Astrocyte (in vitro differentiated cells and primary cell): ENCODE measurements at regions not wholly inside any gene's neighbourhood (a gene's known extent, or its start where the extent isn't known, plus 50 kb on each side); places are given as distances from the start of the nearest gene placed in this dataset.

Experiments used
- DNase-seq: peaks from one replicate; pipeline ENCODE4 v3.0.0-alpha.2; 2010; ENCODE audit warnings: low read depth
- FAIRE-seq: peaks from 2 replicates; lab custom pipeline; 2011; peaks lifted over from hg19 to GRCh38; lab: Jason Lieb, UNC
- H2AFZ ChIP-seq: 2 replicates; pipeline ENCODE4 v1.6.0; 2012; ENCODE audit warnings: low read depth, low read length, inconsistent platforms
- H3K27ac ChIP-seq: 2 replicates; pipeline ENCODE4 v1.5.1; 2011; ENCODE audit warnings: low read depth, low read length, inconsistent platforms
- H3K27me3 ChIP-seq: 2 replicates; pipeline ENCODE4 v1.6.0; 2011; ENCODE audit warnings: low read length, inconsistent platforms; ENCODE audit not compliant: insufficient read depth
- H3K36me3 ChIP-seq: 2 replicates; pipeline ENCODE4 v1.5.1; 2011; ENCODE audit warnings: low read length, inconsistent platforms; ENCODE audit not compliant: insufficient read depth
- H3K4me1 ChIP-seq: 2 replicates; pipeline ENCODE4 v1.5.1; 2011; ENCODE audit warnings: low read length, inconsistent platforms; ENCODE audit not compliant: insufficient read depth
- H3K4me2 ChIP-seq: 2 replicates; pipeline ENCODE4 v1.6.0; 2012; ENCODE audit warnings: low read length, inconsistent platforms
- H3K4me3 ChIP-seq: 2 replicates; pipeline ENCODE4 v1.5.1; 2011; ENCODE audit warnings: low read depth, mild to moderate bottlenecking, low read length, inconsistent platforms; ENCODE audit not compliant: insufficient read depth
- H3K79me2 ChIP-seq: 2 replicates; pipeline ENCODE4 v1.6.0; 2012; ENCODE audit warnings: mild to moderate bottlenecking, low read length, inconsistent platforms; ENCODE audit not compliant: insufficient read depth
- H3K9ac ChIP-seq: 2 replicates; pipeline ENCODE4 v1.6.0; 2012; ENCODE audit warnings: mild to moderate bottlenecking, low read length, inconsistent platforms
- H3K9me3 ChIP-seq: 2 replicates; pipeline ENCODE4 v1.5.1; 2012; ENCODE audit warnings: low read depth, mild to moderate bottlenecking, low read length, inconsistent platforms; ENCODE audit not compliant: insufficient read depth
- H4K20me1 ChIP-seq: 2 replicates; pipeline ENCODE4 v1.6.0; 2012; ENCODE audit warnings: low read length, inconsistent platforms; ENCODE audit not compliant: insufficient read depth
- H3K27ac Mint-ChIP-seq: one replicate; pipeline ENCODE4 v1.8.0; 2021; ENCODE audit warnings: mild to moderate bottlenecking, mixed read lengths; ENCODE audit not compliant: unreplicated experiment
- H3K27me3 Mint-ChIP-seq: one replicate; pipeline ENCODE4 v1.8.0; 2021; ENCODE audit warnings: low read depth, mixed read lengths; ENCODE audit not compliant: unreplicated experiment
- H3K36me3 Mint-ChIP-seq: one replicate; pipeline ENCODE4 v1.8.0; 2021; ENCODE audit warnings: low read depth, mixed read lengths; ENCODE audit not compliant: unreplicated experiment
- H3K4me1 Mint-ChIP-seq: one replicate; pipeline ENCODE4 v1.8.0; 2021; ENCODE audit warnings: low read depth, mixed read lengths; ENCODE audit not compliant: unreplicated experiment
- H3K4me3 Mint-ChIP-seq: one replicate; pipeline ENCODE4 v1.8.0; 2021; ENCODE audit warnings: mild to moderate bottlenecking, moderate library complexity, mixed read lengths; ENCODE audit not compliant: unreplicated experiment
- H3K9me3 Mint-ChIP-seq: one replicate; pipeline ENCODE4 v1.8.0; 2021; ENCODE audit warnings: mild to moderate bottlenecking, mixed read lengths; ENCODE audit not compliant: unreplicated experiment
- CTCF ChIP-seq: IDR thresholded peaks from 2 replicates; pipeline ENCODE4 v1.5.1; 2011; ENCODE audit warnings: low read depth, mild to moderate bottlenecking, inconsistent platforms, low read length, moderate library complexity; ENCODE audit not compliant: insufficient read depth
- EZH2 ChIP-seq: IDR thresholded peaks from 2 replicates; pipeline ENCODE4 v1.6.1; 2012; ENCODE audit warnings: mild to moderate bottlenecking, low read length, inconsistent platforms; ENCODE audit not compliant: insufficient read depth

GRCh38 chr10:128865436-128866195 is 601.4 kb upstream of the MGMT start:
- no peaks in the 10 kb centered on the region for H3K9me3 ChIP-seq
- FAIRE-seq, result no peak
- Mint-ChIP-seq H3K4me3 (no peak overlapping the region), H3K9me3 (peaks cover 1% of the 10 kb centered on the region), H3K36me3 (no peaks in the 10 kb centered on the region), H3K4me1 (peaks cover 10% of the 10 kb centered on the region), H3K27me3 (peaks cover 25% of the 10 kb centered on the region), H3K27ac (peak overlapping the region; percentile 4)
- no peaks in the 10 kb centered on the region for H3K4me1 ChIP-seq
- DNase-seq, result no peak
- H3K79me2 ChIP-seq, result no peaks in the 10 kb centered on the region
- H3K4me3 ChIP-seq, result no peak overlapping the region
- TF ChIP-seq CTCF (no peak), EZH2 (no peak)
- no peaks in the 10 kb centered on the region for H3K27me3 ChIP-seq
- no peak overlapping the region for H3K9ac ChIP-seq
- no peaks in the 10 kb centered on the region for H4K20me1 ChIP-seq
- H2AFZ ChIP-seq, result no peak overlapping the region
- H3K27ac ChIP-seq, result no peak overlapping the region
- H3K4me2 ChIP-seq, result no peak overlapping the region
- H3K36me3 ChIP-seq, result no peaks in the 10 kb centered on the region

- Histone ChIP-seq H3K9me3 (no peaks in the 10 kb centered on the region), H3K27ac (no peak overlapping the region), H3K79me2 (no peaks in the 10 kb centered on the region), H3K9ac (no peak overlapping the region), H3K36me3 (no peaks in the 10 kb centered on the region), H2AFZ (no peak overlapping the region), H3K27me3 (no peaks in the 10 kb centered on the region), H3K4me3 (no peak overlapping the region), H3K4me2 (no peak overlapping the region), H4K20me1 (no peaks in the 10 kb centered on the region), H3K4me1 (no peaks in the 10 kb centered on the region)
- Mint-ChIP-seq H3K27ac (peak overlapping the region; percentile 8), H3K9me3 (peaks cover 3% of the 10 kb centered on the region), H3K36me3 (no peaks in the 10 kb centered on the region), H3K27me3 (peaks cover 17% of the 10 kb centered on the region), H3K4me3 (no peak overlapping the region), H3K4me1 (peaks cover 10% of the 10 kb centered on the region)
- FAIRE-seq (no peak), DNase-seq (no peak)
- TF ChIP-seq CTCF, result no peak
- no peak for TF ChIP-seq EZH2
These were observed 600.5 kb upstream of the MGMT start for GRCh38 chr10:128866551-128866950.

- H3K9me3 Mint-ChIP-seq, result peaks cover 3% of the 10 kb centered on the region
- H3K4me3 Mint-ChIP-seq, result no peak overlapping the region
- no peaks in the 10 kb centered on the region for H3K9me3 ChIP-seq
These were observed 599.8 kb upstream of the MGMT start for GRCh38 chr10:128867210-128867609.

More at GRCh38 chr10:128867210-128867609, 599.8 kb upstream of the MGMT start:
- H3K4me3 ChIP-seq, result no peak overlapping the region
- H3K79me2 ChIP-seq, result no peaks in the 10 kb centered on the region
- H3K27ac Mint-ChIP-seq, result no peak overlapping the region
- no peak overlapping the region for H3K27ac ChIP-seq
- no peak for FAIRE-seq
- H4K20me1 ChIP-seq, result no peaks in the 10 kb centered on the region
- no peaks in the 10 kb centered on the region for H3K36me3 Mint-ChIP-seq
- no peaks in the 10 kb centered on the region for H3K4me1 ChIP-seq
- H3K27me3 Mint-ChIP-seq, result peaks cover 12% of the 10 kb centered on the region
- DNase-seq, result no peak
- no peak for TF ChIP-seq CTCF
- no peak for TF ChIP-seq EZH2
- peaks cover 10% of the 10 kb centered on the region for H3K4me1 Mint-ChIP-seq
- no peaks in the 10 kb centered on the region for H3K36me3 ChIP-seq
- no peaks in the 10 kb centered on the region for H3K27me3 ChIP-seq
- H2AFZ ChIP-seq, result no peak overlapping the region
- no peak overlapping the region for H3K9ac ChIP-seq
- H3K4me2 ChIP-seq, result no peak overlapping the region
